Rectal smooth muscle tissue (tissue), 1 donor: ENCODE measurements at regions not wholly inside any gene's neighbourhood (a gene's known extent, or its start where the extent isn't known, plus 50 kb on each side); places are given as distances from the start of the nearest gene placed in this dataset.
A peak's percentile ranks its signal among the peaks of the same experiment; 100 is the strongest.
"Not testable (repeated sequence)": the region's sequence is repeated elsewhere in the genome, so short reads cannot be mapped to it uniquely, and the experiment has no call there.

ENCODE experiments used
- H3K27ac ChIP-seq: one replicate; pipeline ENCODE4 v1.7.0; 2013; ENCODE audit warnings: low read depth, low read length, inconsistent platforms
- H3K27me3 ChIP-seq: one replicate; pipeline ENCODE4 v1.7.0; 2013; ENCODE audit warnings: low read length; ENCODE audit not compliant: control insufficient read depth, insufficient read depth
- H3K36me3 ChIP-seq: one replicate; pipeline ENCODE4 v1.7.0; 2013; ENCODE audit warnings: low read length; ENCODE audit not compliant: control insufficient read depth, insufficient read depth
- H3K4me1 ChIP-seq: one replicate; pipeline ENCODE4 v1.7.0; 2013; ENCODE audit warnings: low read length; ENCODE audit not compliant: control insufficient read depth, insufficient read depth
- H3K4me3 ChIP-seq: one replicate; pipeline ENCODE4 v1.7.0; 2013; ENCODE audit warnings: low read length
- H3K9ac ChIP-seq: one replicate; pipeline ENCODE4 v1.7.0; 2013; ENCODE audit warnings: low read length

GRCh38 chr9:33676194-33676745, 119.1 kb upstream of the PRSS3 start:
- H3K9ac ChIP-seq, H3K27me3 ChIP-seq, H3K36me3 ChIP-seq, H3K4me1 ChIP-seq: not testable (repeated sequence)
- Histone ChIP-seq H3K27ac (peak overlapping the region; percentile 79), H3K4me3 (peak overlapping the region; percentile 60)

GRCh38 chr9:33676746-33677505, 118.4 kb upstream of the PRSS3 start:
- Histone ChIP-seq H3K27ac (peak overlapping the region; percentile 79), H3K4me3 (peak overlapping the region; percentile 60), H3K27me3 (no peaks in the 10 kb centered on the region), H3K36me3 (no peaks in the 10 kb centered on the region), H3K9ac (no peak overlapping the region), H3K4me1 (no peaks in the 10 kb centered on the region)

- Histone ChIP-seq H3K27ac (peak overlapping the region; percentile 79), H3K36me3 (no peaks in the 10 kb centered on the region), H3K4me3 (peak overlapping the region; percentile 36), H3K27me3 (no peaks in the 10 kb centered on the region), H3K9ac (no peak overlapping the region), H3K4me1 (no peaks in the 10 kb centered on the region)
These were observed 117.9 kb upstream of the PRSS3 start for GRCh38 chr9:33677506-33677809.

- no peaks in the 10 kb centered on the region for H3K4me1 ChIP-seq
- no peaks in the 10 kb centered on the region for H3K27me3 ChIP-seq
- H3K27ac ChIP-seq = no peak overlapping the region
- no peaks in the 10 kb centered on the region for H3K36me3 ChIP-seq
- no peak overlapping the region for H3K4me3 ChIP-seq
- no peak overlapping the region for H3K9ac ChIP-seq
These were observed 117.4 kb upstream of the PRSS3 start for GRCh38 chr9:33677961-33678360.

GRCh38 chr9:33682551-33682950, 112.8 kb upstream of the PRSS3 start:
- Histone ChIP-seq H3K4me1 (no peaks in the 10 kb centered on the region), H3K27me3 (no peaks in the 10 kb centered on the region), H3K27ac (no peak overlapping the region), H3K36me3 (no peaks in the 10 kb centered on the region), H3K9ac (no peak overlapping the region), H3K4me3 (no peak overlapping the region)

GRCh38 chr9:33684831-33685230, 110.5 kb upstream of the PRSS3 start:
- Histone ChIP-seq H3K27ac (no peak overlapping the region), H3K36me3 (no peaks in the 10 kb centered on the region), H3K27me3 (no peaks in the 10 kb centered on the region), H3K4me3 (no peak overlapping the region), H3K9ac (no peak overlapping the region), H3K4me1 (no peaks in the 10 kb centered on the region)

- Histone ChIP-seq H3K27me3 (no peaks in the 10 kb centered on the region), H3K4me3 (no peak overlapping the region), H3K36me3 (no peaks in the 10 kb centered on the region), H3K9ac (no peak overlapping the region), H3K27ac (no peak overlapping the region), H3K4me1 (no peaks in the 10 kb centered on the region)
These were observed 108.4 kb upstream of the PRSS3 start for GRCh38 chr9:33686942-33687341.

GRCh38 chr9:33687779-33688178, 107.6 kb upstream of the PRSS3 start:
- Histone ChIP-seq H3K4me3 (no peak overlapping the region), H3K4me1 (no peaks in the 10 kb centered on the region), H3K36me3 (no peaks in the 10 kb centered on the region), H3K27ac (no peak overlapping the region), H3K9ac (no peak overlapping the region), H3K27me3 (no peaks in the 10 kb centered on the region)

GRCh38 chr9:33690143-33690933, 105.0 kb upstream of the PRSS3 start:
- Histone ChIP-seq H3K4me1 (no peaks in the 10 kb centered on the region), H3K27me3 (no peaks in the 10 kb centered on the region), H3K36me3 (no peaks in the 10 kb centered on the region), H3K4me3 (no peak overlapping the region), H3K27ac (no peak overlapping the region), H3K9ac (no peak overlapping the region)

- Histone ChIP-seq H3K27ac (no peak overlapping the region), H3K9ac (no peak overlapping the region), H3K27me3 (no peaks in the 10 kb centered on the region), H3K36me3 (no peaks in the 10 kb centered on the region), H3K4me3 (no peak overlapping the region), H3K4me1 (no peaks in the 10 kb centered on the region)
These were observed 100.1 kb upstream of the PRSS3 start for GRCh38 chr9:33695299-33695698.

GRCh38 chr9:33695856-33696255, 99.5 kb upstream of the PRSS3 start:
- H3K27me3 ChIP-seq = no peaks in the 10 kb centered on the region
- no peak overlapping the region for H3K9ac ChIP-seq
- H3K4me3 ChIP-seq = no peak overlapping the region
- H3K36me3 ChIP-seq = no peaks in the 10 kb centered on the region
- H3K27ac ChIP-seq = no peak overlapping the region
- no peaks in the 10 kb centered on the region for H3K4me1 ChIP-seq

GRCh38 chr9:33697171-33697570, 98.2 kb upstream of the PRSS3 start:
- Histone ChIP-seq H3K36me3 (no peaks in the 10 kb centered on the region), H3K27ac (no peak overlapping the region), H3K4me3 (no peak overlapping the region), H3K4me1 (no peaks in the 10 kb centered on the region), H3K27me3 (no peaks in the 10 kb centered on the region), H3K9ac (no peak overlapping the region)
